LNCAP (cell line): ENCODE measurements at regions not wholly inside any gene's neighbourhood (a gene's known extent, or its start where the extent isn't known, plus 50 kb on each side); places are given as distances from the start of the nearest gene placed in this dataset.

ENCODE experiments used
- TF ChIP-seq, protein P1 (sequence below): fragments of 450-650 bp; IDR thresholded peaks from 2 replicates; pipeline ENCODE4 v1.5.1; 2017; ENCODE audit warnings: mild to moderate bottlenecking

DNA sequence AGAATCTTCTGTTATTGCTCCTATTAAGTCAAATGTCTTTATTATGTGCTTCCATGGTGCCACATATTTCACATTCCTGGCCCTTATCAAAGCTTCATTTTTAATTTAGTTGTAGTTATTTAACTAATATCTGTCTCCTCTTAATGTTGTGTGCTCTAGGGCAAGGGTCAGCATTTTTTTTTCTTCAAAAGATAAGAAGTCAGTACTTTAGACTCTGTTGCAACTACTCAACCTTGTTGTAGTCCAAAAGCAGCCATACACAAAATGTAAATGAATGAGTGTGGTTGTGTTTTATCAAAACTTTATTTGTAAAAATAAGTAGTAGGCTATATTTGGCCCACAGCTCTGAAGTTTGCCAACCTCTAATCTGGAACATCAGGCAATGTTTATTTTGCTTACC lies 394.7 kb upstream of the CBLB start:
- TF ChIP-seq, protein P1, sequence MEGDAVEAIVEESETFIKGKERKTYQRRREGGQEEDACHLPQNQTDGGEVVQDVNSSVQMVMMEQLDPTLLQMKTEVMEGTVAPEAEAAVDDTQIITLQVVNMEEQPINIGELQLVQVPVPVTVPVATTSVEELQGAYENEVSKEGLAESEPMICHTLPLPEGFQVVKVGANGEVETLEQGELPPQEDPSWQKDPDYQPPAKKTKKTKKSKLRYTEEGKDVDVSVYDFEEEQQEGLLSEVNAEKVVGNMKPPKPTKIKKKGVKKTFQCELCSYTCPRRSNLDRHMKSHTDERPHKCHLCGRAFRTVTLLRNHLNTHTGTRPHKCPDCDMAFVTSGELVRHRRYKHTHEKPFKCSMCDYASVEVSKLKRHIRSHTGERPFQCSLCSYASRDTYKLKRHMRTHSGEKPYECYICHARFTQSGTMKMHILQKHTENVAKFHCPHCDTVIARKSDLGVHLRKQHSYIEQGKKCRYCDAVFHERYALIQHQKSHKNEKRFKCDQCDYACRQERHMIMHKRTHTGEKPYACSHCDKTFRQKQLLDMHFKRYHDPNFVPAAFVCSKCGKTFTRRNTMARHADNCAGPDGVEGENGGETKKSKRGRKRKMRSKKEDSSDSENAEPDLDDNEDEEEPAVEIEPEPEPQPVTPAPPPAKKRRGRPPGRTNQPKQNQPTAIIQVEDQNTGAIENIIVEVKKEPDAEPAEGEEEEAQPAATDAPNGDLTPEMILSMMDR = no peak

DNA sequence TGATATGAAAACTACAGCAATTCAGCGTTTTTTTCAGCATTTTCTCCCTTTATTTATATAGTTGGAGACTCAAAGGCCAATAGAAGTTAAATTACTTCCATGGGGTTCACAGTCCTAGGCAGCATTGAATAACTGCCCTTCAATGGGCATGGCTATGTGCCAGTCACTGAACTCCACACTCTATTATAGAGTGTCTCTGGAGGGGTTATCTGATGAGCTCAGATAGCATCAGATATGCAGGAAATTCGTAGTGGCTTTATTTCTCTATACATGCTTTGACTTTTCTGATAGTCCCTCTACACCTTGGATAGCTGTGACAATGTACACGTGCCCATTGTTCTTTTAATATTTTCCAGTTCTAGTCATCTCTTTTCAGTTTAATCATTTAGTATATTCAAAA lies 396.9 kb upstream of the CBLB start:
- TF ChIP-seq, protein P1 = no peak

DNA sequence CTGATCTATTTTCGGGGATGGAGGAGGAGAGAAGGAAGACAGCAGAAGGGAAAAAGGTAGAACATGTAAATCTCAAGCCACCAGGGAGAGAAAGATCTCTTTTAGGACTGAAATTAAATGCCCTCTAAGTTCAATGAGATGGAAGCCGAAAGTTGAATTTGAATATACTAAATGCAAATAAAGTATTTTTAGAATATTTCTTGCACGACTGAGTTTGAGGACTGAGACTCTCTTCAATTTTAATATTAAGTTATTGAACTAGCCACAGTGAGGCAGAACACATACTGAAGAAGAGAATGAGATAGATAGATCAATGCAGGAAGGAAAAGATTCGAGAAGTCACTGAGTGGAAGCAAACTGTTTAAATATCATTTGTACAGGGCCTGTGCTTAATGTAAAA lies 399.9 kb upstream of the CBLB start:
- TF ChIP-seq, protein P1 = no peak

DNA sequence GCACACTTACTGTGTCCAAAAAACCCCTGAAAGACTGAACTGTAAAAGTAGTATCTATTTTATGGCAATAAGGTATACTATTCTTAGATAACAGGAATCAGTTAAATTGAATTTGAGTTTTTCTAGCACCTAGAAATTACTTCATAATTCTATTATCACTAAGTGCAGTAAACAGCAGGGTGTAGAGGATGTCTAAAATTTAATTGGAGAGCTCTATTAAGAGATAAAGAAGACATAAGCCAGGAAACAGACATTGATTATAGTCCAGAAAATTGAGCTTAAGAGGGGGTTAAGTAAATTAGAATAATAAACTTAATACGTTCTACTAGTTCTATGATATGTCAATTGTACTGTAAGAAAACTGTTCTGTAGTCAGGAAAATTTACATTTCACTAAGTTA lies 403.5 kb upstream of the CBLB start:
- TF ChIP-seq, protein P1 = no peak

DNA sequence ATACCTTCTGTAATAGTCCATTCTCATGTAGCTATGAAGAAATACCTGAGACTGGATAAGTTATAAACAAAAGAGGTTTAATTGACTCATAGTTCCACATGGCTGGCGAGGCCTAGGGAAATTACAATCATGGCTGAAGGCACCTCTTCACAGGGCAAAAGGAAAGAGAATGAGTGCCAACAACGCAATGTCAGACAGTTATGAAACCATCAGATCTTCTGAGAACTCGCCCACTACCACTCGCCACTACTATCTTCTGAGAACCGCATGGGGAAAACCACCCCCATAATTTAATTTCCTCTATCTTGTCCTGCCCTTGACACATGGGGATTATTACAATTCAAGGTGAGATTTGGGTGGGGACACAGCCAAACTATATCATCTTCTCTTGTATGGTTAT lies 406.8 kb upstream of the CBLB start:
- TF ChIP-seq, protein P1 = no peak

DNA sequence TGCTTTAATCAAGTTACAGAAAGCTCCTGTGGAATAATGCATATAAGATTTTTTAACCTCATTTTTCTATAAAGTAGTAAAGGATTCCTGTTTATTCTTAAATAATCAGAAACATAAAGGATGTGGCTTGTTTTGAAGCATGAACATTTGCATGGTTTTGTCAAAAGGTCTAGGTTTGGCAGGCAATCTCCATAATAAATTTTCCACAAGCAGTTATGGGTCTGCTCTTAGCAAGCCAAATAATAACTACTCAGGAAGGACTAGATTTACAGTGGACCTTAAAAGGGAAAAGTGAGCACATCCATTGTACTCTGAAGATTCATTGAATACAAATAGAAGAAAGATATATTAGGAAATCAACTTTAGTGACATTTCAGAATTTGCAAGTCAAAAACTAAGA lies 407.3 kb upstream of the CBLB start:
- TF ChIP-seq, protein P1 = no peak

DNA sequence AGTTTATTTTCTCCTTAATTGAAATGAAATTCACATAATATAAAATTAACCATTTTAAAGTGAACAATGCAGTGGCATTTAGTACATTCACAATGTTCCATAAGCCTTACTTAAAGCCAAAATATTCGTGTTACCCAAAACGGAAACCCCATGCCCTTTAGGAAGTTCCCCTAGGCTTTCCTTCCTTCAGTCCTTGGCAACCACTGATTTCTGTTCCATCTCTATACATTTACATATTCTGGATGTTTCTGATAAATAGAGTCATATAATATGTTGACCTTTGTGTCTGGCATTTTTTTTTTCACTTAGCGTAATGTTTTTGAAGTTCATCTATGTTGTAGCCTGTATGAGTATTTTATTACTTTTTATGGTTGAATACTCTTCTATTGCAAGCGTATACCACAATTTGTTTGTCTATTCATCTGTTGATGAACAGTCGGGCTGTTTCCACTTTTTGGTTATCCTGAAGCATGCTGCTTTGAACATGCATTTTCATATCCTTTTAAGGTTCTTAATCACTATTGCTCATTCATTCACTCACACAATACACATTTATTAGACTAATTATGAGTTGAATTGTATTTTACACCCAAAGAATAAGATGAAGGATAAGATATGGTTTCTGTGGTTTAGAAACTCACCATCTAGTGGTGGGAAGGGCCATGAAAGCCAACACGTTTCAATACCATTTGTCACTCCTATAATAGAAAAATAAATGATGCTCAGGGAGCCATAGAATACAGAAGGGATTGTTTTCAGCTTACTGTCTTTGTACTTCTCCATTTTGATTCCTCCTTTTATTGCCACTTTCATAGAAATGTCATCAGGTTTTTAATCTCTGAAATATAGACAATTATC lies 408.2 kb upstream of the CBLB start:
- TF ChIP-seq, protein P1 = no peak
